ENCODE measurements at regions not wholly inside any gene's neighbourhood (a gene's known extent, or its start where the extent isn't known, plus 50 kb on each side); places are given as distances from the start of the nearest gene placed in this dataset.
A peak's percentile ranks its signal among the peaks of the same experiment; 100 is the strongest.

DNA sequence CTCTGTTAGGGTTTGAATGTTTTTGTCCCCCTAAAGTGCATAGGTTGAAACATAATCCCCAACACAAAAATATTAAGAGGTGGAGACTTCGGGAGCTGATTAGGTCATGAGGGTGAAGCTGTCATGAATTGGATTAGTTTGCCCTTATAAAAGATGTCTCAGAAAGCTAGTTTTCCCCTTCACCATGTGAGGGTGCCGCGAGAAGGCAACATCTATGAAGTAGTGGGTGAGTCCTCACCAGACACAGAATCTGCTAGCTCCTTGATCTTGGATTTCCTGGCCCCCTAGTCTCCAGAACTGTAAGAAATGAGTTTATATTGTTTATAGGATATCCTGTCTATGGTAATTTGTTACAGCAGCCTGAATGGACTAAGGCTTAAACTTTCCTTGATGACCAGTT, 301.5 kb upstream of the ATP2B1 start:
- Histone ChIP-seq H3K4me3 (replicated peaks; ENCODE audit: low read depth, low read length) (no peak overlapping the region), H3K27me3 (replicated peaks; ENCODE audit: control insufficient read depth, insufficient read depth, low read length) (no peaks in the 10 kb centered on the region), H3K36me3 (ENCODE audit: control insufficient read depth, insufficient read depth, low read length) (no peaks in the 10 kb centered on the region)
- TF ChIP-seq, protein P1, sequence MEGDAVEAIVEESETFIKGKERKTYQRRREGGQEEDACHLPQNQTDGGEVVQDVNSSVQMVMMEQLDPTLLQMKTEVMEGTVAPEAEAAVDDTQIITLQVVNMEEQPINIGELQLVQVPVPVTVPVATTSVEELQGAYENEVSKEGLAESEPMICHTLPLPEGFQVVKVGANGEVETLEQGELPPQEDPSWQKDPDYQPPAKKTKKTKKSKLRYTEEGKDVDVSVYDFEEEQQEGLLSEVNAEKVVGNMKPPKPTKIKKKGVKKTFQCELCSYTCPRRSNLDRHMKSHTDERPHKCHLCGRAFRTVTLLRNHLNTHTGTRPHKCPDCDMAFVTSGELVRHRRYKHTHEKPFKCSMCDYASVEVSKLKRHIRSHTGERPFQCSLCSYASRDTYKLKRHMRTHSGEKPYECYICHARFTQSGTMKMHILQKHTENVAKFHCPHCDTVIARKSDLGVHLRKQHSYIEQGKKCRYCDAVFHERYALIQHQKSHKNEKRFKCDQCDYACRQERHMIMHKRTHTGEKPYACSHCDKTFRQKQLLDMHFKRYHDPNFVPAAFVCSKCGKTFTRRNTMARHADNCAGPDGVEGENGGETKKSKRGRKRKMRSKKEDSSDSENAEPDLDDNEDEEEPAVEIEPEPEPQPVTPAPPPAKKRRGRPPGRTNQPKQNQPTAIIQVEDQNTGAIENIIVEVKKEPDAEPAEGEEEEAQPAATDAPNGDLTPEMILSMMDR (IDR thresholded peaks at IDR 0.05; ENCODE audit: insufficient read depth, low read length, poor library complexity, severe bottlenecking), result no peak
- no peak for DNase-seq (ENCODE audit: extremely low read depth, insufficient read length)

DNA sequence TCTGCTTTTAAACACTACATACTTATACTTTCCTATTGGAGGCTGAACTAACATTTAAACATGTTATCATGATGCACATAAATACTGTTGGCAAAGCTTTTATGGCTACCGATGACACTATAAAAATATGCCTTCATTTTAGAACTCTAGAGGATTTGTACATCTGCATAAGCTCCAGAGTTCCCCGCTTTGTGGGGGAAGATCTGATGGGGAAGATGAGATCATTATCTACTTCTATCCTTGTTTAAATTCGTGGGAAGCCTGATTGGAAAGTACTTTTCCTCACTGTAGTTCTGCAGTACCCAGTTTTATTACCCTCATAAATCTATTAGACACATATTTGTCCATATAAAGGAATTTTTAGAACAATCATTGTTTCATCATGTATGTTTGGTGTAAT, 299.6 kb upstream of the ATP2B1 start:
- H3K36me3 ChIP-seq (ENCODE audit: control insufficient read depth, insufficient read depth, low read length), result no peaks in the 10 kb centered on the region
- H3K27me3 ChIP-seq (replicated peaks; ENCODE audit: control insufficient read depth, insufficient read depth, low read length), result no peaks in the 10 kb centered on the region
- TF ChIP-seq, protein P1 (IDR thresholded peaks at IDR 0.05; ENCODE audit: insufficient read depth, low read length, poor library complexity, severe bottlenecking), result no peak
- no peak overlapping the region for H3K4me3 ChIP-seq (replicated peaks; ENCODE audit: low read depth, low read length)
- no peak for DNase-seq (ENCODE audit: extremely low read depth, insufficient read length)

DNA sequence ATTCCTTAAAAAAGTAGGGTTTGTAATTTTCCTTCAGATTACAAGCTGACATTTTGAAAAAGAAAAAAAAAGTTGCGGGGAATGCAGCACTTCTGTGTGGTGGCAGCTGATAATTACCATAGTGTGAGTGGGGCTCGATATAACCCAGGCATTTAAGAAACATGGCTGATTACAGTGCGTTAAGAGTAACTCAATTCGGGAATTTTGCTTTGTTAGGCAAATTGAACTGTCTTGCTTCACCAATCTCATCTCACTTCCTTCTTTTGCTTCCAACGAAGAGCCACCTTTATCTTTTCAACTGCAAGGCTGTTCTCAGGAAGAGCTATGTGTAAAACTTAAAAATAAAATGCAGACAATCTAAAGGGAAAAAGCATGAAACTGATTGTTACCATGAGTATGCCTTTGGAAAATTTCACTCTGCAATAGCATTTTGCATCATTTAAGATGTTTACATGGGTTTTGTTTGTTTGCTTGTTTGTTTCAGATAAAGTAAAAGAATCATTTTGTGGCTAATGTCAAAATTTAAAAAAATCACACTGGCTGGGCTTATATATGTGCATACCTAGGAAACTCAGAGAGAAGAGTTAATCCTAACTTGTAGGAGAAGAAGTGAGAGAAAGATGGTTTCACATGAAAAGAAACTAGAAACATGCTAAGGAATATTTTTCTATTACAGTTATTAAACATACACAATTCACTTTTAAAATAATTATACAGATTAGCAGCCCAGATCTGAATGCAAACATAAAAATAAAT, 295.9 kb upstream of the ATP2B1 start:
- no peaks in the 10 kb centered on the region for H3K36me3 ChIP-seq (ENCODE audit: control insufficient read depth, insufficient read depth, low read length)
- H3K4me3 ChIP-seq (replicated peaks; ENCODE audit: low read depth, low read length), result no peak overlapping the region
- peak; percentile 14 for DNase-seq (ENCODE audit: extremely low read depth, insufficient read length)
- H3K27me3 ChIP-seq (replicated peaks; ENCODE audit: control insufficient read depth, insufficient read depth, low read length), result no peaks in the 10 kb centered on the region
- TF ChIP-seq, protein P1 (IDR thresholded peaks at IDR 0.05; ENCODE audit: insufficient read depth, low read length, poor library complexity, severe bottlenecking), result no peak

DNA sequence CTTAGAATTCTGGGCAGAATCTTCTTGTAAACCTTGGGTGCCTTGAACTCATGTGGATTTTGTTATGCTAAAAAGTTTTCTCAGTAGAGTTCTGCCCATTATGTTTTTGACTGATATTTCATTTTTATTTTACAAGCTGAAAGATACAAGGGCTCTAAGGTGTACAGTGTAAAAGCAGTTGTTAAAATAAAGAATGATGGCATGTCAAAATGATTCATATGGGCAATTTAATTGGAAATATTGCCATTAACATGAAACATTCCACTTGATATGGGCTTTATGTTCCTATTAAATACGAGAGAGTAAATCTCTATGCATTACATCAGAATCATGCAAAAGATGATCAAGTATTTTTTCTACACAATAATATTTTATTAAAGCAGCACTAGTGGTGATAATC, 295.1 kb upstream of the ATP2B1 start:
- H3K36me3 ChIP-seq (ENCODE audit: control insufficient read depth, insufficient read depth, low read length), result no peaks in the 10 kb centered on the region
- no peak overlapping the region for H3K4me3 ChIP-seq (replicated peaks; ENCODE audit: low read depth, low read length)
- DNase-seq (ENCODE audit: extremely low read depth, insufficient read length), result no peak
- TF ChIP-seq, protein P1 (IDR thresholded peaks at IDR 0.05; ENCODE audit: insufficient read depth, low read length, poor library complexity, severe bottlenecking), result no peak
- no peaks in the 10 kb centered on the region for H3K27me3 ChIP-seq (replicated peaks; ENCODE audit: control insufficient read depth, insufficient read depth, low read length)

DNA sequence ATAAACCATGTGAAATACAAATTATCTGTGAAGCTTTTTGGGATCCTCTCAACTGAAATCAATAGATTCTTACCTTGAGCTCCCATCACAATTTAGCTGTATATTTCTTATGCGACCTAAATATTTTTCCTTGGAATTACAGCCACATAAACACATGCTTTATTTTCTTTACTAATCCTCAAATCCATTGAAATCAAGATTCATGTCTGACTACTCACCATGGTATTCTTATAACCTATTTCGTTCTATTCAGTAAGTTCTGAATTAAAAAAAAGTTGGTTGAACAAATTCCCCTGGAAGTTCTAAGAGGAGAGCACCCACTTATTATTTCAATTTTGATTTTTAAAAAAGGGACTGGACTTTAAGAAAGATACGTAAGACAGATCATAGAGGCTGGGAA, 292.1 kb upstream of the ATP2B1 start:
- TF ChIP-seq, protein P1 (IDR thresholded peaks at IDR 0.05; ENCODE audit: insufficient read depth, low read length, poor library complexity, severe bottlenecking), result no peak
- Histone ChIP-seq H3K27me3 (replicated peaks; ENCODE audit: control insufficient read depth, insufficient read depth, low read length) (no peaks in the 10 kb centered on the region), H3K4me3 (replicated peaks; ENCODE audit: low read depth, low read length) (no peak overlapping the region), H3K36me3 (ENCODE audit: control insufficient read depth, insufficient read depth, low read length) (no peaks in the 10 kb centered on the region)
- DNase-seq (ENCODE audit: extremely low read depth, insufficient read length), result no peak
